Ovary (tissue), 3 donors: ENCODE measurements at regions not wholly inside any gene's neighbourhood (a gene's known extent, or its start where the extent isn't known, plus 50 kb on each side); places are given as distances from the start of the nearest gene placed in this dataset.

Experiments used
- CTCF ChIP-seq, 3 donors: fragments of 450-650 bp in 2 of 3; fragments of 200-600 bp in 1 of 3; IDR thresholded peaks; one replicate each; pipeline versions ENCODE4 v1.5.1 to v1.8.0; 2016 to 2022; ENCODE audit warnings: antibody characterized with exemption in 3 of 3, mild to moderate bottlenecking in 1 of 3
- EP300 ChIP-seq: sonication (generic); formaldehyde crosslinking; IDR thresholded peaks from one replicate; pipeline ENCODE4 v1.6.1; 2017; ENCODE audit warnings: antibody characterized with exemption
- POLR2A ChIP-seq: fragments of 450-650 bp; IDR thresholded peaks from one replicate; pipeline ENCODE4 v1.6.1; 2017; ENCODE audit warnings: antibody characterized with exemption, mild to moderate bottlenecking, moderate library complexity
- donor health status: DM: no; HTN: no; CAD: no.

GRCh38 chr14:61866932-61867920 is 105.0 kb downstream of the SNAPC1 start:
- TF ChIP-seq CTCF (IDR thresholded peaks at IDR 0.05) (no peak), POLR2A (no peak), EP300 (no peak)
